SJSA1 (cell line): ENCODE measurements at regions not wholly inside any gene's neighbourhood (a gene's known extent, or its start where the extent isn't known, plus 50 kb on each side); places are given as distances from the start of the nearest gene placed in this dataset.
A peak's percentile ranks its signal among the peaks of the same experiment; 100 is the strongest.

ENCODE experiments used
- DNase-seq, 2 experiments: peaks; one replicate each; pipeline ENCODE4 v3.0.0-alpha.2; 2015 to 2020; ENCODE audit warnings: low spot score in 2 of 2, low read depth in 1 of 2
- H3K27ac ChIP-seq: fragments of 250-450 bp; sonication (Bioruptor Pico); 2 replicates; pipeline ENCODE4 v1.5.1; 2020; ENCODE audit warnings: mild to moderate bottlenecking, moderate library complexity
- H3K27me3 ChIP-seq: fragments of 250-450 bp; sonication (Bioruptor Pico); replicated peaks from 2 replicates; pipeline ENCODE4 v1.5.1; 2020; ENCODE audit warnings: mild to moderate bottlenecking, moderate library complexity
- H3K36me3 ChIP-seq: fragments of 250-450 bp; sonication (Bioruptor Pico); 2 replicates; pipeline ENCODE4 v1.5.1; 2020; ENCODE audit warnings: mild to moderate bottlenecking
- H3K4me1 ChIP-seq: fragments of 250-450 bp; sonication (Bioruptor Pico); replicated peaks from 2 replicates; pipeline ENCODE4 v1.6.1; 2021; ENCODE audit warnings: mild to moderate bottlenecking
- H3K4me3 ChIP-seq: fragments of 250-450 bp; sonication (Bioruptor Pico); 2 replicates; pipeline ENCODE4 v1.5.1; 2020; ENCODE audit warnings: mild to moderate bottlenecking
- H3K9me3 ChIP-seq: fragments of 250-450 bp; sonication (Bioruptor Pico); replicated peaks from 2 replicates; pipeline ENCODE4 v1.5.1; 2020; ENCODE audit warnings: mild to moderate bottlenecking

GRCh38 chr10:78817361-78817760 lies 251.4 kb upstream of the ZMIZ1 start:
- Histone ChIP-seq H3K27me3 (no peaks in the 10 kb centered on the region), H3K27ac (no peak overlapping the region), H3K9me3 (no peaks in the 10 kb centered on the region), H3K4me1 (peaks cover 13% of the 10 kb centered on the region), H3K36me3 (no peaks in the 10 kb centered on the region), H3K4me3 (no peak overlapping the region)
- DNase-seq = no peak

DNA sequence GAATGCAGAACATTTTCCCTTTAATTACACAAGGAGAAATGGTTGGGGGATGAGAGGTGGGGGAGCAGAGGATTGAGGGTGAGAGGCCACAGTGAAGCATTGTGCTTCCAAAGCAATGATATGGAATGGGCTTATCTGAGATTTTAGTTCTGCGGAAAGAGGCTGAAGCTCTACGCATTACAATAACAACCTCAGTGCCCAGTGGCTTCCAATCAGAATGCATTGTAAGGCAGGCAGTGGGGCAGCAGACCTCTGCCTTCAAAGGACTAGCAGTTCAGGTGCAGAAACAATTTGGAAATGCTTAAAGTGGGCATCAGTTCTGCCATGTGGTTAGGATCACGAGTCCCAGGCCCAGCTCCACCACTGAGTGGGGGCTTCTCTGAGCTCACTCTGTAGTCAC lies 251.0 kb upstream of the ZMIZ1 start:
- H3K36me3 ChIP-seq = no peaks in the 10 kb centered on the region
- peaks cover 10% of the 10 kb centered on the region for H3K4me1 ChIP-seq
- H3K4me3 ChIP-seq = no peak overlapping the region
- H3K9me3 ChIP-seq = no peaks in the 10 kb centered on the region
- H3K27ac ChIP-seq = no peak overlapping the region
- DNase-seq = no peak
- no peaks in the 10 kb centered on the region for H3K27me3 ChIP-seq

DNA sequence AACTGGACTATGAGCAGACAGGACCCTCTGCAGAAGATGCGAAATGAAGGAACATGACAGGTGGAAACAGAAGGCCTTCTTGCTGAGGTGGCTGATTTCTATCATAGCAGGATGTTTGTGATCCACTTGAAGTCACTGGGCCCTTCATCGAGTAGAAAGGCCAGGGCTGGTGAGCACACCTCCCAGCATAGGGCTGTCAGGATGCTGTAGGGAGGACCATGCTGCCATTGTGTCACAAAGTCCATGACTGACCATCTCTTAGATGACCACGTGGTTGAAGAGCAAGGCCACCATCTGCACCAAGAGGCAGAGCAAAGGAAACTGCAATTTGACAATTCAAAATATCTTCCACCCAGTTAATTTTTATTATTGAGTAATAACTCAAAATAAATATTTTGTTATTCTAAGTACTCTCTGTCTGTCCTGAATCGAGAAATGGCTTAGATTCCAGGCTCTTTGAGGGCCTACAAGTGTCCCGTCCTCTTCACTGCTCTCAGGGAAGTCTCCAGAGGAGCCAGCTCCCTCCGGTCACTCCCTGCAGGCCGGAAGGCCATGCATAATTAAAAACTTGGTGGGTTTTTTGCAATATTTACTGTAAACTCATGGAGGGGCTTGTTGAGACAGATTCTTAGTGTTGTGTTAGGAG lies 249.3 kb upstream of the ZMIZ1 start:
- no peak for DNase-seq
- Histone ChIP-seq H3K27ac (no peak overlapping the region), H3K36me3 (no peaks in the 10 kb centered on the region), H3K27me3 (no peaks in the 10 kb centered on the region), H3K4me1 (peaks cover 8% of the 10 kb centered on the region), H3K4me3 (no peak overlapping the region), H3K9me3 (no peaks in the 10 kb centered on the region; the same call in 1 of the 2 replicates)

DNA sequence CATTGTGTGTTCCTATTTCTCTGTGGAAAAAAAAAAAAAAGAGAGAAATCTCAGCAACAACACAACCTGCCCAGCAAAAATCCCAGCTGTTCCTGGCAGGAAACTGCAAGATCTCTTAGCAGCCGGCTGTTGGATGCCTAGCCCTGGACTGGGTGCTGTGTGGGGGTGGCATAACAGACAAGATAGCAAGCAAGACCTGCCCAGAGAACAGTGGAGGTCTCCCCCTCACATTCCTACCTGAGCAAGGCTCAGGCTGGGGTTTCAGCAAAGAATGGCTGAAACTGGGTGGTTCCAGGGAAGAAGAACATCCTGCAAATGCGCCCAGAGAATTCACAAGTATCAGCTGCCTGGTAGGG lies 248.8 kb upstream of the ZMIZ1 start:
- no peaks in the 10 kb centered on the region for H3K36me3 ChIP-seq
- DNase-seq = no peak
- H3K27me3 ChIP-seq = no peaks in the 10 kb centered on the region
- H3K27ac ChIP-seq = no peak overlapping the region
- no peaks in the 10 kb centered on the region; the same call in 1 of the 2 replicates for H3K9me3 ChIP-seq
- H3K4me1 ChIP-seq = peaks cover 8% of the 10 kb centered on the region
- no peak overlapping the region for H3K4me3 ChIP-seq

GRCh38 chr10:78821052-78821451 lies 247.7 kb upstream of the ZMIZ1 start:
- no peak for DNase-seq
- Histone ChIP-seq H3K27me3 (no peaks in the 10 kb centered on the region), H3K27ac (no peak overlapping the region), H3K4me1 (peaks cover under 1% of the 10 kb centered on the region), H3K9me3 (no peaks in the 10 kb centered on the region; the same call in 1 of the 2 replicates), H3K4me3 (no peak overlapping the region), H3K36me3 (no peaks in the 10 kb centered on the region)

DNA sequence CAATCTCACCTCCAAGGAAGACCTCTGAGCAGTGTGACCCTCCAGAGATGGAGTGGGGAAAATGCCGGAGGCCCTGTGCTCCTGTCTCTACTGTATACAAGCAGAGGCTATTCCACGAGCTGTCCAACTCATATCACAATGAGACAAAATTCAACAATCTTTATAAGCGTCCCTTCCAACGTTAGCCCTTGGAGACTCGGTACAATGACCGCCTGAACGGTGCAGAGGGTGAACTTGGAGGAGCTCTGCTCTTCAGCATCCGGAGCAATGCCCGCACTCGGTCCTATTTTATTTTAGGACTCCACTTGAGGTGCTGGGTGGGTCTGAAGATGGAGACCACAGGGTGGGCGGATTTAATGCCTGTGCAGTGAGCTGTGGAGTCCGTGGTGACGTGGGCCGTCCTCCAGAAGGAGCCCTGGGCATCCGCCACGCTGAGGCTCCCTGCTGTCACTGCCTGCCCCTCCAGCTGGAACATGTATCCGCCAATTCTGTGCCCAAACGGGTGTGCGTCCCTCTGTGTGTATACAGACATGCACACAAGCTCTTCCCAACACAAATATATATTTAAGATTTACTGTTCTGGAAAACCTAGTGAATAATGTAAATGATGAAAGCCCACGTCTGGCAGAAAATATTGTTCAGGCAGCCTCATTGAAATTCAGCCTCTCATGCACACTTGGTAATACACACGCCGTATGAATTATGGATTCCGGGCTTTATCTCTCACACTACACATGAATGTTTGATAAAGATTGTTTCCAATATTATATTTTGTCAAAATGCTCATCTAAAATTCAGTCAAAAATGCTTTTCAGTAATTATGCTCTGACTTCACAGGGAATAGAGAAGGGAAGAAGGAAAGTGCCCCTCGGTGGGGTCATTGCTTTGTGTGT lies 239.9 kb upstream of the ZMIZ1 start:
- no peaks in the 10 kb centered on the region; the same call in 1 of the 2 replicates for H3K9me3 ChIP-seq
- no peak overlapping the region for H3K27ac ChIP-seq
- DNase-seq = no peak
- no peak overlapping the region for H3K4me3 ChIP-seq
- no peaks in the 10 kb centered on the region for H3K36me3 ChIP-seq
- H3K27me3 ChIP-seq = no peaks in the 10 kb centered on the region
- H3K4me1 ChIP-seq = peaks cover 15% of the 10 kb centered on the region

DNA sequence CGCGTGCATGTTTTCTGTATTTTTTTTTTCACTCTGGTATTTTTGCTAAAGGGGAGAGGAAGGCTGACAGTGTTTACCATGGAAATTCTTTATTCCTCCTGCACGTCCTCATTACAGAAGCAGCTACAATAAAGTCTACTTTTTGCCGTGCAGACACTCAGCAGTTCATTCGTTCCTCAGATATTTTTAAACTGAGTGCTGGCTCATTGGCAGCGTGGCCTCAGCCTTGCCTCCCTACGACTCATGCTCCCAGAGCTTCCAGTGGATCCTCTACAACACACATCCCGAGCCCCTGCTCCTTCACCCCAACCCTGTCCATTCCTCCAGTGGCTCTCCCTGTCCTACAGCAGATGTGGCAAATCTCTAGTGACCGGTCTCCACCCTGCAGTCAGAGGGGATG lies 239.2 kb upstream of the ZMIZ1 start:
- no peak for DNase-seq
- Histone ChIP-seq H3K36me3 (no peaks in the 10 kb centered on the region), H3K27me3 (no peaks in the 10 kb centered on the region), H3K4me1 (peaks cover 15% of the 10 kb centered on the region), H3K9me3 (no peaks in the 10 kb centered on the region), H3K4me3 (no peak overlapping the region), H3K27ac (no peak overlapping the region; the same call in 1 of the 2 replicates)

- H3K4me1 ChIP-seq = peaks cover 15% of the 10 kb centered on the region
- DNase-seq = peak; percentile 56
- H3K27me3 ChIP-seq = no peaks in the 10 kb centered on the region
- H3K27ac ChIP-seq = no peak overlapping the region; the same call in 1 of the 2 replicates
- H3K4me3 ChIP-seq = no peak overlapping the region
- no peaks in the 10 kb centered on the region for H3K9me3 ChIP-seq
- H3K36me3 ChIP-seq = no peaks in the 10 kb centered on the region
These were observed 238.4 kb upstream of the ZMIZ1 start for GRCh38 chr10:78830062-78830975.

DNA sequence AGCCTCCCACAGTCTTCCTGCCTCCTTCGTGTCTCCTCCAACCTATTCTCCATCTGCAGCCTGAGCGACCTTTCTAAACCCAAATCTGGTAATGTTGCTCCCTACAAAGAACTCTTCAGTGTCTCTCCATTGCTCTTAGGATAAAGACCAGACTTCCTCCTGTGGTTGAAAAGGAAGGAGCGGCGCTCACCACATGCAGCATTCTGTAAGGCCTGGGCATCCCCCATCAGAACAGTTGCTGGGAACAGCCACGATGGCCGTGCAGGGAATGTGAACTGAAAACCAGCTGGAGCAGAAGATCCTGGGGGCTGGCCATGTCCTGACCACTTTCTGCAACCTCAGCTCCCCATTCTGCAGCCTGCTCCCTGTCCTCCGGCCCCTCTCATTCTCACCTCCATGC lies 237.8 kb upstream of the ZMIZ1 start:
- peaks cover 15% of the 10 kb centered on the region for H3K4me1 ChIP-seq
- no peak overlapping the region for H3K4me3 ChIP-seq
- no peaks in the 10 kb centered on the region for H3K36me3 ChIP-seq
- H3K27ac ChIP-seq = no peak overlapping the region
- H3K9me3 ChIP-seq = no peaks in the 10 kb centered on the region
- DNase-seq = no peak
- no peaks in the 10 kb centered on the region for H3K27me3 ChIP-seq

- no peaks in the 10 kb centered on the region for H3K36me3 ChIP-seq
These were observed 237.3 kb upstream of the ZMIZ1 start for GRCh38 chr10:78831461-78831860.

DNA sequence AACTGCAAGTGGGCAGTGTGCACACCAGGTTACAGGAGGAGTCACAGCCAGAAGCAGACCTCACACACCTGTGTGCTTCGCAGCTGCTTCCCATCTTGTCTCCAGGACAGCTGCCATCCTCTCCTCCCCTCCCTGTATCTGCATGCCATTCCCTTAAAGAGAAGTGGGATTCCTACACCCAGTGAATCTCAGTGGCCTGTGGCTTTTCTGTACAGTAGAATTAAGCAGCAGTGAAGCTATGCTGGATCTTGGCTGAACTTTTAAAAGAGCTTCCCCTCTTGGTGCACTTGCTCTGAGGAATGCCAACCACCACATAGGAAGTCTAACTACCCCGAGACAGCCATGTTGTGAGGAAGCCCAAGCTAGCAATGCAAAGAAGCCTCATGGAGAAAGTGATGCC lies 236.5 kb upstream of the ZMIZ1 start:
- no peak overlapping the region for H3K4me3 ChIP-seq
- DNase-seq = no peak

More at GRCh38 chr10:78831461-78831860, 237.3 kb upstream of the ZMIZ1 start:
- Histone ChIP-seq H3K27me3 (no peaks in the 10 kb centered on the region), H3K27ac (no peak overlapping the region), H3K4me1 (peaks cover 15% of the 10 kb centered on the region), H3K9me3 (no peaks in the 10 kb centered on the region), H3K4me3 (no peak overlapping the region)
- no peak for DNase-seq

GRCh38 chr10:78838141-78838657 lies 230.6 kb upstream of the ZMIZ1 start:
- no peaks in the 10 kb centered on the region for H3K27me3 ChIP-seq

More for the DNA sequence above, 236.5 kb upstream of the ZMIZ1 start:
- Histone ChIP-seq H3K4me1 (peaks cover 15% of the 10 kb centered on the region), H3K27me3 (no peaks in the 10 kb centered on the region), H3K27ac (no peak overlapping the region), H3K36me3 (no peaks in the 10 kb centered on the region), H3K9me3 (no peaks in the 10 kb centered on the region)

GRCh38 chr10:78843495-78843894 lies 225.3 kb upstream of the ZMIZ1 start:
- H3K9me3 ChIP-seq = no peaks in the 10 kb centered on the region
- H3K27me3 ChIP-seq = no peaks in the 10 kb centered on the region
- DNase-seq = no peak
- H3K4me3 ChIP-seq = no peak overlapping the region
- H3K36me3 ChIP-seq = no peaks in the 10 kb centered on the region
- no peaks in the 10 kb centered on the region for H3K4me1 ChIP-seq
- H3K27ac ChIP-seq = no peak overlapping the region

More at GRCh38 chr10:78838141-78838657, 230.6 kb upstream of the ZMIZ1 start:
- H3K27ac ChIP-seq = no peak overlapping the region
- no peak for DNase-seq
- H3K4me1 ChIP-seq = no peaks in the 10 kb centered on the region; the same call in 1 of the 2 replicates
- no peaks in the 10 kb centered on the region for H3K9me3 ChIP-seq
- no peaks in the 10 kb centered on the region for H3K36me3 ChIP-seq
- H3K4me3 ChIP-seq = no peak overlapping the region
